ENCODE measurements at regions not wholly inside any gene's neighbourhood (a gene's known extent, or its start where the extent isn't known, plus 50 kb on each side); places are given as distances from the start of the nearest gene placed in this dataset.
A peak's percentile ranks its signal among the peaks of the same experiment; 100 is the strongest.
"Not testable (repeated sequence)": the region's sequence is repeated elsewhere in the genome, so short reads cannot be mapped to it uniquely, and the experiment has no call there.

- DNase-seq, result peak; percentile 97
Measured at GRCh38 chr2:215793747-215794595, 219.4 kb downstream of the MREG start.

DNA sequence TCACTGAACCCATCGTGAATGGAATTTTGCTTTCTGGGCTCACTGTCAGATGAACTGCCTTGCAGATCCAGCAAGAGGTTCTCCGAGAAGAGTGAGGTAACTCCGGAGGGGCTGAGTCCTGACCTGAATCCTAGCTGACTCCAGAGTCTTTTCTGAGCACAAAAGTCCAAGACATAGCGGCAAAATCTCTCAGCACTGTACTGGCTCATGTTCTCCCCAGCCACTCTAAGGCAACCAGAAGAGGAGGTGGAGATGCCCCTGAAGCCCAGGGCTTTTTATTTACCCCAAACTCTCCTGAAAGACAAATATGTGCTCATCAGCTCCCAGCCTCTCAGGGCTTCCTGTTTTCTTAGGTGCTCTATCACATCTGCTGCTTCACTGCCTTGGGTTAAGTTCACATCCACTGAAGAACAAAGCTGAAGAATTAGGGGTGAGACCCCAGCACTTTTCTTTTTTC lies 221.8 kb downstream of the MREG start:
- no peak for DNase-seq

- no peak for DNase-seq
Measured at GRCh38 chr2:215790523-215791421, 222.6 kb downstream of the MREG start.

GRCh38 chr2:215787565-215788178 lies 225.7 kb downstream of the MREG start:
- DNase-seq, result no peak

- DNase-seq, result no peak
Measured at GRCh38 chr2:215787025-215787424, 226.3 kb downstream of the MREG start.

DNA sequence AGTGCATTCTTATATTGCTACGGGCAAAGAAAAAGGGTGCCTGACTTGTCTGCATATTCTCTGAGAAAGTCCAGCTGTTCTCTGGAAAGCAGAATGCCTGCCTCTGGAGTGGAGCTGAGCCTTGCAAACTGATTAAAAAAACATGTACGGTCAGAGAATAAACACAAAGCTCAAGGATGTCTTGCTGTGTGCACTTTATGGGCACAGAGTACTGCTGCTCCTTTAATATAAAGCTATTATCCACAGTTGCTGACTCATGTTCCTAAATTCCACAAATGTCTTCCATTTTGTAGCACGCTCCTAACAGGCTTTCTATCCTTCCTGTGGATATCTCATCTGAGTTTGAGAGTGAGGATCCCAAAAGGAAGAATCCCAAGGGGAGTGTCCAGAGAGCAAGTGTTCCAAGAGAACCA lies 229.0 kb downstream of the MREG start:
- peak; percentile 96 for DNase-seq

- DNase-seq, result not testable (repeated sequence)
Measured at GRCh38 chr2:215783640-215784039, 229.7 kb downstream of the MREG start.

- DNase-seq, result no peak
Measured at GRCh38 chr2:215782965-215783364, 230.4 kb downstream of the MREG start.

- DNase-seq, result no peak
Measured at GRCh38 chr2:215782295-215782694, 231.1 kb downstream of the MREG start.

- no peak for DNase-seq
Measured at GRCh38 chr2:215780907-215781685, 232.3 kb downstream of the MREG start.

GRCh38 chr2:215780313-215780712 lies 233.0 kb downstream of the MREG start:
- DNase-seq, result no peak

DNA sequence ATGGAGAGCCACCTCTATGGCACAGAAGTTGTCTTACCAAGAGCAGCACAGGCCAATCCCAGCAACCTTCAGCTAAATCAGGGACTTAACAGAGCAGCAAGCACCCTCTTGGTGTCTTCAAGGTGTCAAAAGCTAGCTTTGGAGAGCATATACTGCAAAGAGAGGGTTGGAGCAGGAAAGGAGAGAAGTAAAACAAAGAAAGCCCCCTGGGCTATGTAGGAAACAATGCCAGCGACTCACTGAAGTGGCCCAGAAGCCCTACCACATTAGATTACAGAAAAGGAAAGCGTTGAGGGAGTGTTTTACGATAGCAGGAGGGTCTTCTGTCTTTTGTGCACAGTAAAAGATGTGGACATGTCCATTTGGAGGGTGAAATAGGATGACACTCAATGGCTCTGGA lies 233.4 kb downstream of the MREG start:
- DNase-seq, result no peak

- DNase-seq, result no peak
Measured at GRCh38 chr2:215777465-215778044, 235.8 kb downstream of the MREG start.

DNA sequence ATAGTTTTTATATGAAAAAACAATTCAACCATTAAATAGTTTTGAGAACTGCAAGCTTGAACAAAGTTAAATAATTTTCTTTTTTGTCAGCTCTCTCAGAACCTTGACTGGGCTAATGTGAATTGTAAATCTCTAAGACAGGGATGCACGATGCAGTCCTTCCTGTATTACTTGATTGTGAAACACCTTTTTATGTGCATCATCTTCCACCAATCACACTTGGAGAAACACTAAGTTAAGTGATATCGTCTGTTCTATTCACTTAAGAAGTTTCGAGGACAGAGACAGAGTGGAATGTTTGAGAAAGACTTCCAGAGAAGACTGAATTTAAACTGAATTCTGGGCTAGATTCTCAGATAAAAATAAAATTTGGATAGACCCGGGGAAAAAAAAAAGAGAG lies 238.2 kb downstream of the MREG start:
- DNase-seq, result no peak

GRCh38 chr2:215773728-215774127 lies 239.6 kb downstream of the MREG start:
- peak; percentile 99 for DNase-seq

DNA sequence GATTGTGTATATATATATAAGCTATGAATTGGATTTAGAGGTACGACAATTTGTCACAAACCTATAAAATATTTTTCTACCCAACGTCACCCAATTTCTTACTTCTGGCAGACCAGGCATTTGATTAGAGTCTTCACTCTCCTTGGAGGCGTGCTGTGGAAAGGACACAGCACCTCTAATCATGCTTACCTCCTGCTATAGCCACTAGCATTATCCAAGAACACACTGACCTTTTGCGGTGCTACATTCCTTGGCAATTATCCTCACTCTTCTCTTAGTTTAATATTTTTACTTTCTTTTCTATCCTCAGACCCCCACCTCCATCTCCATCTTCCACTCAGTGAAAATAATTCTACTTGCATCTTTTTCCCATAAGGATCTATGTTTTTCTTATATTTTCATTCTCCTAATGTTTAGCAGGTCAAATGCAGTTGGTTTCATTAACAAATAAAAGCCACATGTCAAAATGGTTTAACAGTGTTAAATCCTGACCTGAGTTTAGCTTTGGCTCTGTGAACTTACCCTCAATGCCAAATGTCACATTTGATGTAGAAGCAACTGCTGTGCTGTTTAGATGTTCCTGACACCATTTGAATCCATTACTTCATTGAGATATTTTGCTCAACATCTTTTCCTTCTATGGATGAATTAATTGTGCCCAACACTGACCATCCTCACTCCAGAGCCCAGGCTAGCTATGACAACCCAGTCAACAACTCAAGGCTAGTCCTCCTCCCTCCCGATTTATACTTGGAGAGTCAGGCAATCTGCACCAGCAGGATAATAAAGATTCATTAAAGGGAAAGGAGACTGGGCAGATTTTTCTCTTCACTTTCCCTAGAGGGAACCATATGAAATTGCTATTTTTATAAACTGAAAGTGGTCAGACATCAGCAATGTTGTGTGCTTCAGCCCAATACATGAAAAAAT lies 240.5 kb downstream of the MREG start:
- DNase-seq, result peak; percentile 71

GRCh38 chr2:215772003-215772402 lies 241.3 kb downstream of the MREG start:
- peak; percentile 99 for DNase-seq

GRCh38 chr2:215771241-215771640 lies 242.1 kb downstream of the MREG start:
- DNase-seq, result peak; percentile 57

DNA sequence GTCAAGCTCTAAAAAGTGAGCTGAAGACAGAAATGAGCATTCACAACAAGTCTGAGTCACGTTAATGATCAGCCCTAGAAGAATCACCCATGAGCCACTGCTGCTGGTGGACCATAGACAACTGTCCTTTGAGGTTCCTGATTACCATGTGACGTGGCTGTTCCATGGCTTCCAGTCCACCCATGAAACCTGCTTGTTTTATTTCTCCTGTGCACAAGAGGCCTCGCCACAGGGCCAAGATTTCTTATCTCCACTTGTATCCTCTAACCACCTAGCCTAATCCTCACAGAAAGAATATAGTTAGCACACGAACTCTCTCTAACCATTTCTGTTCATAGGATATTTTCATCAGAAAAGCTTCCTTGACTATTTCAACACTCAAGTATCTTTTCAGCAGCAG lies 242.7 kb downstream of the MREG start:
- DNase-seq, result no peak

DNA sequence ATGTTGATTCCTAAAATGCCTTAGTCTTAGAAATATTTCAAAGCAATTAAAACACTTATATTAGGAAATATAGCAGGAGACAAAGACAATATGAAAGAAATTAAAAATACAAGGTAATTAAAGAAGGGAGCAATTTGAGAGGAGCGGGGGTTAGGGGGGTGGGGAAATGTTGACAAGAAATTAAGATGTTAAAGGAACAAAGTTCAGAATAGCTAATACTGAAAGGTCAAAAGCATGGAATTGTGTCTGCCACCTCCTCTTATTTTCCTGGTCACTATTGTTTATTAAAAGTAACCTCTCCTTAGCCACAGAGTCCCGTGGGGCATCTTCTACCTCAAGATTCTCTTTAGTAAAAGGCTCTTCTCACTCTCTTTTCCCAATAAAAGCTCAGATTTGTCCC lies 244.1 kb downstream of the MREG start:
- DNase-seq, result no peak

DNA sequence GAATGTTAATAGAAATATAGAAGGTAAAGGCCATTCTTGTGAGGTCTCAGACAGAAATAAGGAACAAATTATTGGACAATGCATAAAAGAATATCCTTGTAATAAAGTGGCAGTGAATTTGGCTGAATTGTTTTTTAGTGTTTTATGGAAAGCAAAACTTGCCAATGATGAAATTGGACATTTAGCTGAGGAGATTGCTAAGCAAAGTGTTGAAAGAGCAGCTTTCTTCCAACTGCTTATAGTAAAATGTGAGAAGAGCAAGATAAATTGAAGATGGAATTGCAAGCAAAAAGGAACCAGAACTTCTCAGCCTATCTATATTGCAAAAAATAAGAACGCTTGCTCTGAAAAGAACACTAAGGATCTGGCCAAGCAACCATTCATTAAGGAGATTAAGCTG lies 245.7 kb downstream of the MREG start:
- no peak for DNase-seq

All from fibroblast of skin of back (primary cell).